ENCODE measurements at regions not wholly inside any gene's neighbourhood (a gene's known extent, or its start where the extent isn't known, plus 50 kb on each side); places are given as distances from the start of the nearest gene placed in this dataset.

- peak; percentile 59 to 61 for TF ChIP-seq POLR2AphosphoS5 (IDR thresholded peaks at IDR 0.05)
- no peak for TF ChIP-seq CTCF (IDR thresholded peaks at IDR 0.05)
- no peak for TF ChIP-seq POLR2A (IDR thresholded peaks at IDR 0.05; ENCODE audit: low read depth)
Measured at GRCh38 chr12:124390442-124391097, 95.7 kb downstream of the RFLNA start.
